ENCODE measurements at regions not wholly inside any gene's neighbourhood (a gene's known extent, or its start where the extent isn't known, plus 50 kb on each side); places are given as distances from the start of the nearest gene placed in this dataset.

- no peak for DNase-seq
Observed at GRCh38 chr12:75840994-75841355, 190.6 kb downstream of the PHLDA1 start.

GRCh38 chr12:75838309-75838708 lies 193.3 kb downstream of the PHLDA1 start:
- DNase-seq, result no peak

- DNase-seq, result peak; percentile 87 to 90
Observed at GRCh38 chr12:75837700-75838099, 193.9 kb downstream of the PHLDA1 start.

- DNase-seq, result no peak
Observed at GRCh38 chr12:75836533-75836932, 195.0 kb downstream of the PHLDA1 start.

GRCh38 chr12:75834591-75834990 lies 197.0 kb downstream of the PHLDA1 start:
- no peak for DNase-seq

- no peak for DNase-seq
Observed at GRCh38 chr12:75833268-75833667, 198.3 kb downstream of the PHLDA1 start.

GRCh38 chr12:75831402-75831801 lies 200.2 kb downstream of the PHLDA1 start:
- DNase-seq, result peak in 1 of 2 donors; percentile 62

- DNase-seq, result no peak
Observed at GRCh38 chr12:75827061-75827460, 204.5 kb downstream of the PHLDA1 start.

- no peak for DNase-seq
Observed at GRCh38 chr12:75825686-75826085, 205.9 kb downstream of the PHLDA1 start.

- no peak for DNase-seq
Observed at GRCh38 chr12:75823475-75823874, 208.1 kb downstream of the PHLDA1 start.

GRCh38 chr12:75822416-75822815 lies 209.2 kb downstream of the PHLDA1 start:
- no peak for DNase-seq

- peak; percentile 74 to 79 for DNase-seq
Observed at GRCh38 chr12:75820848-75821578, 210.6 kb downstream of the PHLDA1 start.

GRCh38 chr12:75820071-75820470 lies 211.5 kb downstream of the PHLDA1 start:
- no peak for DNase-seq

- DNase-seq, result no peak
Observed at GRCh38 chr12:75819512-75819911, 212.1 kb downstream of the PHLDA1 start.

- no peak for DNase-seq
Observed at GRCh38 chr12:75818863-75819262, 212.7 kb downstream of the PHLDA1 start.

GRCh38 chr12:75816897-75817296 lies 214.7 kb downstream of the PHLDA1 start:
- no peak for DNase-seq

- DNase-seq, result no peak
Observed at GRCh38 chr12:75815756-75816155, 215.8 kb downstream of the PHLDA1 start.

- peak; percentile 79 to 85 for DNase-seq
Observed at GRCh38 chr12:75814851-75815754, 216.5 kb downstream of the PHLDA1 start.

- no peak for DNase-seq
Observed at GRCh38 chr12:75813072-75813471, 218.5 kb downstream of the PHLDA1 start.

- DNase-seq, result no peak
Observed at GRCh38 chr12:75812271-75813018, 219.1 kb downstream of the PHLDA1 start.

- DNase-seq, result no peak
Observed at GRCh38 chr12:75809746-75810145, 221.8 kb downstream of the PHLDA1 start.

- no peak for DNase-seq
Observed at GRCh38 chr12:75807494-75807893, 224.1 kb downstream of the PHLDA1 start.

Measured in right lung (tissue), 2 donors.